ENCODE measurements at regions not wholly inside any gene's neighbourhood (a gene's known extent, or its start where the extent isn't known, plus 50 kb on each side); places are given as distances from the start of the nearest gene placed in this dataset.

- DNase-seq = no peak
These were observed 342.0 kb downstream of the SEC23A start for GRCh38 chr14:38761033-38761432.

- DNase-seq = no peak
These were observed 344.4 kb downstream of the SEC23A start for GRCh38 chr14:38758661-38759060.

GRCh38 chr14:38755036-38755435 lies 348.0 kb downstream of the SEC23A start:
- no peak for DNase-seq

GRCh38 chr14:38752750-38753149 lies 350.3 kb downstream of the SEC23A start:
- no peak for DNase-seq

DNA sequence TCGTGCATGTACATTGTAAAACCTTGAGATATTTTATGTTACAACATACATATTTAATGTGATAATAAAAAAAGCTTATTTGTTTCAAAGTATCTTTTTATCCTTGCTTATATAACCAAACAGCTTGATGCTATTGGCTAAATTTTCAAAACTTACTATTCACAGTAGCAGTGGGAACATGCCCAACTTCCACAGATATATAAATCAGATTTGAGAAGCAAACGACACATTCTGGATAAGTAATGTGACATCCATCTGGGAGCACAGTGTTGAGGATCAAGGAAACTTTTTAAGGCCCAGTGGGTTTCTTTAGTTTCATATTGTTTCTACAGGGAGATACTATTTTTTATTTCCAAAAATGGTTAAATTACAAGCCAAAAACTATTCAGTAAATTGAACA lies 350.7 kb downstream of the SEC23A start:
- DNase-seq = no peak

GRCh38 chr14:38751459-38751858 lies 351.6 kb downstream of the SEC23A start:
- no peak for DNase-seq

DNA sequence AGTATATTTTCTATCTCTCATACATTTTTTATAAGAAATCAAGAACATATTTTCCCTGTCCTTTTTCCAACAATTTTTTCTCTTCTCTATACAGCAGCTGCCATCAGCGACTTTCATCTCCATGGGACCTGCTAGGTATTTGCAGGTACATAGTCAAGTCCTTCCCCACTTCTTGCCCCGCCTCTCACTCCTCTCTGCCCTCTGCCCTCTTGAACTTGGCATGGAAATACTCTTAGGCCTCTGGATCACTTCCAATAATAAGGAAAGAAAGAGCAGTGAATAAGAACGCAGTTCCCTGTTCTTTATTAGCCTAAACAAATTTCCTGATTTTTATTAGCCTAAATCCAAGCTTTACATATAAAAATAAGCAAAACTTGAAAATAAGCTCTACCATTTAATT lies 353.1 kb downstream of the SEC23A start:
- no peak for DNase-seq

DNA sequence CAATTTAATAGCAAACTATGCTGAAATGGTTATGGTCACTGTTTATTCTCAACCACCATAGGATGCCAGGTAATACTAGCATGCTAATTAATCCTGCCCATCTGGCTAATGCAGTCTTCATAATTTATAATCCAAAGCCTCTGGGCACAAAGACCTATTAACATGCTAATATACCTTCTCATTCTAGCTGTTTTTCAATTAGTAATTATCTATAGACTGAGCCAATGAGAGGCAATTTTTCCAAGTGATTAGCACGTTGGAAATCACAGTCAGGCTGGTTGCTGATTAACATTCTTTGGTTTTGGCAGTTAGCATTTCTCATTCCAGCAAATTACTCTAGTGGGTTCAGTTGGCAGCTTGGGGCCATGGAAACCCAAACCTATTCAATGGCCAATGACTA lies 357.2 kb downstream of the SEC23A start:
- no peak for DNase-seq

DNA sequence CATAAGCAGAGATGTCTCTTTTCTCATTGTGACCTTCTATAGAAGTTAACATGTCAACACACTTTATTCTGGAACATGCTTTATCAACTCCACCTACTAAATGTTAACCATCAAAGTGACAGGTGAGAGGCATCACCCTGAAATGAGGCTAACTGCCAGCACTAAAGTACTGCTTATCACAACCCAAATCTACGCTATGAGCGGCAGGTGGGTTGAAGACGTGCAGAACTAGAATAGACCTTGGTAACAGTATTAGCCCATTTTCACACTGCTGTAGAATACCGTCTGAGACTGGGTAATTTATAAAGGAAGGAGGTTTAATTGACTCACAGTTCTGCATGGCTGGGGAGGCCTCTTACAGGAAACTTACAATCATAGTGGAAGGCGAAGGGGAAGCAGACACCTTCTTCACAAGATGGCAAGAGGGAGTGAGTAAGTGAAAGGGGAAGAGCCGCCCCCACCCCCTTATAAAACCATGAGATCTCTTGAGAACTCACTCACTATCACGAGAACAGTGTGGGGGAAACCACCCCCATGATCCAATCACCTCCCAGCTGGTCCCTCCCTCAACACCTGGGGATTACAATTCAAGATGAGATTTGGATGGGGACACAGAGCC lies 359.0 kb downstream of the SEC23A start:
- no peak for DNase-seq

DNA sequence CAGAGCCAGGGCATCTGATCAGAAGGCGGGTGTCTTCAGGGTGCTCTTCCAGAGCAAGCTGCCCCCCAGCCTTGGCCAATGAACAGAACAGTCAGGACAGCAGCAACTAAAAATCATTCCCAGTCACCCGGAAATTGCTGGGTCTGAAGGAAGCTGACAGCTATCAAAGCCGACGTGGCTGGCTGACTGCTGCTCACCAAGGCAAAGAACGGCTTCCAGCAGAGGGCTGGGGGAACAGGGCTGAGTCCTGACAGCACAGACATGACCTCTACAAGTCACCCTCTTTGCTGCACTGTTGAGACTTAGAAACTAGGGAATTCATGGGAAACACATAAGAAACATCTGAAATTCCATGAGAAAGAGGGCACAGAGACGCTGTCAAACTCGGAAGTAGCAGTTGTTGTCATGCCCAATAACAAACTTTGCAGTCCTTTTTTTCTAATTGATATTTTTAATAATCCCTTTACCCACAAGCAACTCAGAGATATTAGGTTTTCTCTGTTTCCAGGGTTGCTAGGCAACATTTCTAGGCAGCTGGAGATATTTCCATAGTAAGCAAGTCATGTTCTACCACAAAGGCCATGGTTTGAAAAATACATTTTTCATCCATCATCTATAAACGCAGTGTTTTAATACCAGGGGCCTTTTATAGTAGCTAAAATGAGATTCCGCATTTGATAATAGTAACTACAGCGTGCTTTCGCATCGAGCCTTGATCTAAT lies 365.2 kb downstream of the SEC23A start:
- DNase-seq = no peak

DNA sequence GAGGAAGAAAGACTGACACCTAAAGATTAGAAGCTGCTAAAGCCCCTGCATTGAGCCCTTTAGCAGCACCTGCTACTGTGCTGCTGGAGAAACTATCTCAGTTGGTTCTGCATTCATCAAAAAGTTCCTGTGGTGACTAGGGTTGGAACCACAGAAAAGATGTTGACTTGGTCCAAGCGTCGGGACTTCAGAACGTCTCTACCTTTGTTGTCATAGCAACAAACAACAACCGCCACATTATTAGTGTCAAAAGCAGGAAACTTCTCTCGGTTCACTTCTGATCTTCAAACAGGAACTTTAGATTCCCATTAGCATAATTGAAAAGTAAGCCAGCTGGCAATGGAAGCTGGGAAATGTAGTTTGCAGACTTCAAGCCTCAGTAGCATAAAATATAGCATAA lies 368.0 kb downstream of the SEC23A start:
- no peak for DNase-seq

DNA sequence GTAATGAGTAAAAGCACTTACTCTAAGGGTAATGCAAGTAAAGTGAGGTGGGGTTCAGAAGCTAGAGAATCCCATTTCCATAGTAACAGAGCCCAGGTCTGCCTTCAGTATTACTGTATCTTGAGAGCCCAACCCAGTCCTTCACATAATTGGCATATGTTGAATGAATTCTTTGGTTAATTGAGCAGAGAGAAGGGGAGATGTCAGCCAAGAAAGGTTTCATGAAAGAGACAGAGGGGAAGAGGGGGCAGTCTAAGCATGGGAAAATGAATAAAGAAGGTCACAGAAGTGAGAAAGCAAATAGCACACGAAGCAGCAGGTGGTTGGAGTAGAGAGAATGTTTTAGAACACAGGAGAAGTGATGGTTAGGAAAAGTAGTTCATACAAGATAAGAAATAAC lies 371.1 kb downstream of the SEC23A start:
- DNase-seq = no peak

DNA sequence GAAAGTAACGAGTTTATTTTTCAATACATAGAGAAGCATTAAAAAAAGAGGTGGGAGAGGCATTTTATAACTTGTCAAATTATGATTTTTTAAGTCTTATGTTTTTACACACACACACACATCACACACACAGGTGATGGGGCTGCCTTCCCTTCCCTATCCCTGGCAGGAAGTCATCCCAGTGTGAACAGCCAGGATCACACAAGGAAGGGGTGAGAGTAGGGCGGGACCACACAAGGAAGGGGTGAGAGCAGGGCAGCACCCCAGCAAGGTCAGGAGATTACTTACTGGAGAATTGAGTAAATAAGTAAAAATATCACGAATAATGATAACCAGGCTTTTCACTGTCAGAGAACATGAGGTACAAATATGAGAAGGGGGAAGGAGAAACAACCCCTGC lies 372.6 kb downstream of the SEC23A start:
- DNase-seq = no peak

DNA sequence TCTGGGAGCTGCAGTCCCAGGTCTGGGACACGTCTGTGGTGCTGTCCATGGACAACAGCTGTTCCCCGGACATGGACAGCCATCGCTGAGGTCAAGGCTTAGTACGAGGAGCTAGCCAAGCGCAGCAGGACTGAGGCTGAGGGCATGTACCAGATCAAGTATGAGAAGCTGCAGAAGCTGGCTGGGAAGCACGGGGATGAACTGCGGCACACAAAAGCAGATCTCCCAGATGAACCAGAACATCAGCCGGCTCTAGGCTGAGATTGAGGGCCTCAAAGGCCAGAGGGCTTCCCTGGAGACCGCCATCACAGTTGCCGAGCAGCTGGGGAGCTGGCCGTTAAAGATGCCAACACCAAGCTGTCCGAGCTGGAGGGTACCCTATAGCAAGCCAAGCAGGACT lies 375.3 kb downstream of the SEC23A start:
- DNase-seq = no peak

GRCh38 chr14:38724621-38725020 lies 378.4 kb downstream of the SEC23A start:
- DNase-seq = no peak

- no peak for DNase-seq
These were observed 379.1 kb downstream of the SEC23A start for GRCh38 chr14:38723959-38724358.

GRCh38 chr14:38723277-38723676 lies 379.8 kb downstream of the SEC23A start:
- DNase-seq = no peak

GRCh38 chr14:38721822-38722431 lies 381.1 kb downstream of the SEC23A start:
- DNase-seq = no peak

DNA sequence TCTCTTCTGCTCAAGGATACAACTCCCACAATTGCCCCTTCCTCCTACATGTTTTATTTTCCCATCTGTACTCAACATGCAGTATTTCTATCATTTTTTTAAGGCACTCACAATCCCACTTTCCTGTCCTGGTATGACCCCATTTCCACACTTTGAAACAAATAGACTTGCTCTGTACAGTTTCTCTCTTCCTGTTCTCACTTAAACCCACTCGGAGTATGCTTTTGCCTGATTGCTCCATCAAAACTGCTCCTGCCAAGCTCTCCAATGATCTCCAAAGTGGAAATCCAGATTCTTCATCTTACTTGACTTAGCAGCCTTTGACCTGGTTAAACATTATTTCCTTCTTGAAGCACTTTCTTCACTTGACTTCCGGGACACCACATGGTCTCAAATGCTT lies 384.5 kb downstream of the SEC23A start:
- DNase-seq = no peak

GRCh38 chr14:38716926-38717325 lies 386.1 kb downstream of the SEC23A start:
- no peak for DNase-seq

DNA sequence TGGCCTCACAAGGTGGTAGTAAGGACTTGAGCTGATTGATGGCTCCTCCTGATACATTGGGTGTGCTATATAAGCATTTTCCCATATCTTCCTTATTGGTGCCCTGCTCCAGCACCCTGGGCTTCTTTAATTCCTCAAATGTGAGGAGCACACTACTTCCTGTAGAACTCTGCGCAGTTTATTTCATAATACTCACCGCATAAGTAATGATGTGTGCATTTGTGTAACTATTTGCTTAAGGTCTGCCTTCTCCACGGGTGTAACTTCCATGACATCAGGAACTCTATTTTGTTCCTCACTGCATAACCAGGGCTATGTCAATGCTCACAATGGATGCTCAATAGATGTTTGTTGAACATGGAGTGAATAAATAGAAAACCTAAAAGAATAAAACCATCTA lies 392.2 kb downstream of the SEC23A start:
- no peak for DNase-seq

- DNase-seq = no peak
These were observed 392.8 kb downstream of the SEC23A start for GRCh38 chr14:38710196-38710595.

- no peak for DNase-seq
These were observed 397.8 kb downstream of the SEC23A start for GRCh38 chr14:38705220-38705619.

DNA sequence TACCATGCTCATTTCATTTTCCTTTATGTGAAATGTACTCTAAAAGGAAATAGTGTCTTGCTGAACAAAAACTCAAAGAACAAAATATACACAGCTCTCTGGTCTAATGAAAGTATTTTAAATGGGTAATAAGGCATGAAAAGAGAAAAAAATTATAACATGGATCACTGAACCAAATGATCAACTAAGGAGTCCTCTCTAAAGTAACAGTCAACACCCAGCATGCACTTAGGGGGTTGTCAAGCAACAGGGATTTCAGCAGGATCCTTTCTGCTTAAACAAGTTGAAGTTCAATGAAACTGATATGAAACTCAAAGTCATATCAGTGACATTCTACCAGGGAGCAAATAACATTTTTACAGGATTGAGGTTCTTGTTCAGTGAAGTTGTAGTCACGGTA lies 398.8 kb downstream of the SEC23A start:
- no peak for DNase-seq

GRCh38 chr14:38696925-38697324 lies 406.1 kb downstream of the SEC23A start:
- no peak for DNase-seq

Measured in SHP77 treated with DMSO at 0.1 percent for 48 hours (cell line).